ENCODE measurements at regions not wholly inside any gene's neighbourhood (a gene's known extent, or its start where the extent isn't known, plus 50 kb on each side); places are given as distances from the start of the nearest gene placed in this dataset.

DNA sequence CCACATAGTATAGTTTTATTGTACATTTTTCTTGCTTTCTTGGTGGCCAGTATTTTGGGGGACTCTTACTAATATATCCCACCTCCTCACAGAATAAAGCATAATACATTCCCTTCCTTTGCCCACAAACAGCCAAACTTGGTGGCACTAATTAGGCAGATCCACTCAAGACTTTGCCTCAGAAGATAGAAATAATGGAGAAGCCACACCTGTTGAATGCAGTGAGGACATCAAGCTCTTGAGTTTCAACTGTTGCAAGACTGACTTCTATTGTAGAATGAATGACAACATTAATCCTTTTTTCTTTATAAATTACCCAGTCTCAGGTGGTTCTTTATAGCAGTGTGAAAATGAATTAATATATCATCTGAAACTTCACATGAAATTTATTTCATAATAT is 1183.6 kb upstream of the ATXN8OS start:
- TF ChIP-seq POLR2AphosphoS5 (IDR thresholded peaks at IDR 0.05; ENCODE audit: low read depth) (no peak), GABPA (IDR thresholded peaks at IDR 0.05; ENCODE audit: low read depth) (no peak)
- TF ChIP-seq, protein P1, sequence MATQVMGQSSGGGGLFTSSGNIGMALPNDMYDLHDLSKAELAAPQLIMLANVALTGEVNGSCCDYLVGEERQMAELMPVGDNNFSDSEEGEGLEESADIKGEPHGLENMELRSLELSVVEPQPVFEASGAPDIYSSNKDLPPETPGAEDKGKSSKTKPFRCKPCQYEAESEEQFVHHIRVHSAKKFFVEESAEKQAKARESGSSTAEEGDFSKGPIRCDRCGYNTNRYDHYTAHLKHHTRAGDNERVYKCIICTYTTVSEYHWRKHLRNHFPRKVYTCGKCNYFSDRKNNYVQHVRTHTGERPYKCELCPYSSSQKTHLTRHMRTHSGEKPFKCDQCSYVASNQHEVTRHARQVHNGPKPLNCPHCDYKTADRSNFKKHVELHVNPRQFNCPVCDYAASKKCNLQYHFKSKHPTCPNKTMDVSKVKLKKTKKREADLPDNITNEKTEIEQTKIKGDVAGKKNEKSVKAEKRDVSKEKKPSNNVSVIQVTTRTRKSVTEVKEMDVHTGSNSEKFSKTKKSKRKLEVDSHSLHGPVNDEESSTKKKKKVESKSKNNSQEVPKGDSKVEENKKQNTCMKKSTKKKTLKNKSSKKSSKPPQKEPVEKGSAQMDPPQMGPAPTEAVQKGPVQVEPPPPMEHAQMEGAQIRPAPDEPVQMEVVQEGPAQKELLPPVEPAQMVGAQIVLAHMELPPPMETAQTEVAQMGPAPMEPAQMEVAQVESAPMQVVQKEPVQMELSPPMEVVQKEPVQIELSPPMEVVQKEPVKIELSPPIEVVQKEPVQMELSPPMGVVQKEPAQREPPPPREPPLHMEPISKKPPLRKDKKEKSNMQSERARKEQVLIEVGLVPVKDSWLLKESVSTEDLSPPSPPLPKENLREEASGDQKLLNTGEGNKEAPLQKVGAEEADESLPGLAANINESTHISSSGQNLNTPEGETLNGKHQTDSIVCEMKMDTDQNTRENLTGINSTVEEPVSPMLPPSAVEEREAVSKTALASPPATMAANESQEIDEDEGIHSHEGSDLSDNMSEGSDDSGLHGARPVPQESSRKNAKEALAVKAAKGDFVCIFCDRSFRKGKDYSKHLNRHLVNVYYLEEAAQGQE (IDR thresholded peaks at IDR 0.05; ENCODE audit: insufficient replicate concordance, low read depth): no peak
- Histone ChIP-seq H3K27ac (replicated peaks) (no peak overlapping the region), H3K27me3 (ENCODE audit: insufficient read depth, poor library complexity, severe bottlenecking) (no peaks in the 10 kb centered on the region), H3K4me3 (replicated peaks; ENCODE audit: insufficient read depth, low read length) (no peak overlapping the region)
- DNase-seq (ENCODE audit: low read depth in 1 of 2, low spot score in 1 of 2): no peak

DNA sequence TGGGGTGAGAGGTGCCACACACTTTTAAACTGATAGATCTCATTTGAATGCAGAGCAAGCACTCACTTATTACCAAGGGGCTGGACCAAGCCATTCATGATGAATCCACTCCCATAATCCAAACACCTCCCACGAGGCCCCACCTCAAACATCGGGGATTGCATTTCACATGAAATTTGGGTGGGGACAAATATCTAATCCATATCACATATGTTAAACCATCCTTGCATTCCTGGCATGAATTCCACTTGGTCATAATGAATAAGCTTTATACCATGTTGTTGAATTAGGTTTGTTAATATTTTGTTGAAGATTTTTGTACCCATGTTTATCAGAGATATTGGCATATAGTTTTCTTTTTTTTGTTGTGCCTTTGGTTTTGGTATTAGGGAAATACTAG is 1198.7 kb upstream of the ATXN8OS start:
- TF ChIP-seq, protein P1 (IDR thresholded peaks at IDR 0.05; ENCODE audit: insufficient replicate concordance, low read depth): no peak
- TF ChIP-seq, protein P2, sequence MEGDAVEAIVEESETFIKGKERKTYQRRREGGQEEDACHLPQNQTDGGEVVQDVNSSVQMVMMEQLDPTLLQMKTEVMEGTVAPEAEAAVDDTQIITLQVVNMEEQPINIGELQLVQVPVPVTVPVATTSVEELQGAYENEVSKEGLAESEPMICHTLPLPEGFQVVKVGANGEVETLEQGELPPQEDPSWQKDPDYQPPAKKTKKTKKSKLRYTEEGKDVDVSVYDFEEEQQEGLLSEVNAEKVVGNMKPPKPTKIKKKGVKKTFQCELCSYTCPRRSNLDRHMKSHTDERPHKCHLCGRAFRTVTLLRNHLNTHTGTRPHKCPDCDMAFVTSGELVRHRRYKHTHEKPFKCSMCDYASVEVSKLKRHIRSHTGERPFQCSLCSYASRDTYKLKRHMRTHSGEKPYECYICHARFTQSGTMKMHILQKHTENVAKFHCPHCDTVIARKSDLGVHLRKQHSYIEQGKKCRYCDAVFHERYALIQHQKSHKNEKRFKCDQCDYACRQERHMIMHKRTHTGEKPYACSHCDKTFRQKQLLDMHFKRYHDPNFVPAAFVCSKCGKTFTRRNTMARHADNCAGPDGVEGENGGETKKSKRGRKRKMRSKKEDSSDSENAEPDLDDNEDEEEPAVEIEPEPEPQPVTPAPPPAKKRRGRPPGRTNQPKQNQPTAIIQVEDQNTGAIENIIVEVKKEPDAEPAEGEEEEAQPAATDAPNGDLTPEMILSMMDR (IDR thresholded peaks at IDR 0.05; ENCODE audit: insufficient read depth, low read length): no peak
- TF ChIP-seq SPI1 (IDR thresholded peaks at IDR 0.05; ENCODE audit: borderline replicate concordance, low read depth): no peak
- no peak for TF ChIP-seq GABPA (IDR thresholded peaks at IDR 0.05; ENCODE audit: low read depth)
- TF ChIP-seq POLR2AphosphoS5 (IDR thresholded peaks at IDR 0.05; ENCODE audit: low read depth): no peak
- H3K4me3 ChIP-seq (replicated peaks; ENCODE audit: insufficient read depth, low read length): no peak overlapping the region

DNA sequence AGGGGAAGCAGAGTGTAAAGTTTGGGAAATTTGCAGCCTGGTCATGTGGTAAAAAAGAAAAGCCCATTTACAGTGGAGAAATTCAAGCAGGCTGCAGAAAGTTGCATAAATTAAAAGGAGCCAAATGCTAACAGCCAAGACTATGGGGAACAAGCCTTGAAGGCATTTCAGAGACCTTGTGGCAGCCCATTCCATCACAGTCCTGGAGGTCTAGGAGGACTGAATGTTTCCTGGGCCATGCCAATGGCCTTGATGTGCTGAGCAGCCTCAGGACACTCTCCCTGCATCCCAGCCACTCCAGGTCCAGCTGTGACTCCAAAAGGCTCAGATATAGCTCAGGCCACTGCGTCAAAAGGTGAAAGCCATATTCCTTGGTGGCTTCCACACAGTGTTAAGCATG is 1202.4 kb upstream of the ATXN8OS start:
- no peak overlapping the region for H3K27ac ChIP-seq (replicated peaks)
- no peaks in the 10 kb centered on the region for H3K27me3 ChIP-seq (ENCODE audit: insufficient read depth, poor library complexity, severe bottlenecking)
- TF ChIP-seq POLR2AphosphoS5 (IDR thresholded peaks at IDR 0.05; ENCODE audit: low read depth) (no peak), GABPA (IDR thresholded peaks at IDR 0.05; ENCODE audit: low read depth) (no peak), SPI1 (IDR thresholded peaks at IDR 0.05; ENCODE audit: borderline replicate concordance, low read depth) (no peak)
- TF ChIP-seq, protein P1 (IDR thresholded peaks at IDR 0.05; ENCODE audit: insufficient replicate concordance, low read depth): no peak
- TF ChIP-seq, protein P2 (IDR thresholded peaks at IDR 0.05; ENCODE audit: insufficient read depth, low read length): no peak
- DNase-seq (ENCODE audit: low read depth in 1 of 2, low spot score in 1 of 2): no peak
- no peak overlapping the region for H3K4me3 ChIP-seq (replicated peaks; ENCODE audit: insufficient read depth, low read length)

More for the DNA sequence above, 1198.7 kb upstream of the ATXN8OS start:
- DNase-seq (ENCODE audit: low read depth in 1 of 2, low spot score in 1 of 2): no peak
- Histone ChIP-seq H3K27ac (replicated peaks) (no peak overlapping the region), H3K27me3 (ENCODE audit: insufficient read depth, poor library complexity, severe bottlenecking) (no peaks in the 10 kb centered on the region)

Data from HL-60 (cell line).